Heart left ventricle (tissue), 16 donors: ENCODE measurements at regions not wholly inside any gene's neighbourhood (a gene's known extent, or its start where the extent isn't known, plus 50 kb on each side); places are given as distances from the start of the nearest gene placed in this dataset.
"Not testable (repeated sequence)": the region's sequence is repeated elsewhere in the genome, so short reads cannot be mapped to it uniquely, and the experiment has no call there.

Experiments used
- ATAC-seq, 4 donors: fragments of 200-7000 bp; cut with Tn5 transposase; one replicate each; pipeline ENCODE4 v1.9.1; 2020 to 2022; ENCODE audit warnings: moderate library complexity in 4 of 4, mild to moderate bottlenecking in 3 of 4, moderate number of reproducible peaks in 1 of 4
- DNase-seq, 5 donors: peaks; one replicate each; pipeline ENCODE4 v3.0.0-alpha.2; 2020
- H3K27ac ChIP-seq, 12 donors: fragments of 200-600 bp; sonication (generic) in 4 of 12; one replicate each; pipeline versions ENCODE4 v1.5.0 to v1.8.0; 2016 to 2022; ENCODE audit warnings: mild to moderate bottlenecking in 2 of 12
- H3K27me3 ChIP-seq, 9 donors: fragments of 200-600 bp; sonication (generic) in 2 of 9; one replicate each; pipeline versions ENCODE4 v1.5.1 to v1.8.0; 2016 to 2022; ENCODE audit warnings: mild to moderate bottlenecking in 3 of 9
- H3K36me3 ChIP-seq, 9 donors: fragments of 200-600 bp; sonication (generic) in 2 of 9; one replicate each; pipeline versions ENCODE4 v1.5.0 to v1.8.0; 2018 to 2022; ENCODE audit warnings: mild to moderate bottlenecking in 2 of 9
- H3K4me1 ChIP-seq, 12 donors: fragments of 200-600 bp; sonication (generic) in 4 of 12; one replicate each; pipeline versions ENCODE4 v1.5.0 to v1.8.0; 2016 to 2022; ENCODE audit warnings: mild to moderate bottlenecking in 3 of 12
- H3K4me3 ChIP-seq, 12 donors: fragments of 200-600 bp; sonication (generic) in 4 of 12; one replicate each; pipeline versions ENCODE4 v1.5.0 to v1.8.0; 2017 to 2022; ENCODE audit warnings: mild to moderate bottlenecking in 9 of 12, moderate library complexity in 4 of 12
- H3K9me3 ChIP-seq, 12 donors: fragments of 200-600 bp; sonication (generic) in 4 of 12; one replicate each; pipeline versions ENCODE4 v1.5.0 to v1.8.0; 2016 to 2022; ENCODE audit warnings: mild to moderate bottlenecking in 1 of 12
- CTCF ChIP-seq, 12 donors: fragments of 200-600 bp; sonication (generic) in 4 of 12; IDR thresholded peaks; one replicate each; pipeline versions ENCODE4 v1.5.0 to v1.8.0; 2018 to 2022; ENCODE audit warnings: antibody characterized with exemption in 12 of 12, mild to moderate bottlenecking in 5 of 12
- POLR2A ChIP-seq, 2 donors: fragments of 450-650 bp; IDR thresholded peaks; one replicate each; pipeline ENCODE4 v1.6.1; 2017; ENCODE audit warnings: antibody characterized with exemption in 2 of 2, mild to moderate bottlenecking in 2 of 2, moderate library complexity in 2 of 2
- WGBS, 4 donors: extraction: QIAGEN DNeasy Blood & Tissue Kit in 2 of 4; methylation state at CpG; one replicate each; pipeline versions ENCODE4 v1.1.5 to v1.1.7; 2013 to 2018; 5-methylcytosine and 5-hydroxymethylcytosine counted together
- intact Hi-C, 10 donors: fragments of 100-400 bp; cut with DNase I; formaldehyde crosslinking; loops; one replicate each; pipeline versions ENCODE4 v1.11.1 to v1.14.2; 2022
- donor health status: ischemic (EF 13 %, LVEDD 7.1; RV severe dilation, severe dysfunction).
- donor health status: healthy with polysubstance abuse.
- donor health status: DM: no; HTN: yes; CAD: no.
- donor health status: DM: no; HTN: no; CAD: no.
- donor health status: ischemic (EF 25% LVEDD 6.9; RV normal size, moderate dysfunction).
- donor health status: ischemic (EF 25% LVEDD 5.7; RV mildly dilated, moderate dysfunction).
- donor health status: healthy.
- donor health status: DM: yes; HTN: yes; CAD: no.
- donor health status: ischemic (EF 35%, LVEDD 5.7; RV mildly dilated, moderate dysfunction).
- donor health status: nonischemic (EF 11% LVEDD 7.7; RV severe dilation, severe dysfunction).
- donor health status: DM: yes; HTN: yes; CAD: no.
- donor health status: PGD.
- donor health status: ischemic (EF 29% LVEDD 5.4; RV normal size, mild dysfunction).
- donor health status: nonischemic (EF 23%, LVEDD 6.1; RV moderate dilation, normal function).

- DNase-seq, result no peak
- Histone ChIP-seq H3K27me3 (no peaks in the 10 kb centered on the region), H3K36me3 (no peaks in the 10 kb centered on the region), H3K4me1 (no peaks in the 10 kb centered on the region), H3K4me3 (no peak overlapping the region), H3K9me3 (peaks cover 0 to 36% (median 12%) of the 10 kb centered on the region in 12 donors), H3K27ac (no peak overlapping the region)
- no peak for TF ChIP-seq CTCF (IDR thresholded peaks at IDR 0.05)
- no peak for TF ChIP-seq POLR2A (IDR thresholded peaks at IDR 0.05)
- no peak for ATAC-seq
- intact Hi-C loops, result no loop called here
- WGBS, 4 donors, result 80 to 86% (median 83%) methylated on average over 8 of the region's 8 CpGs
These were observed 213.7 kb downstream of the ZIC5 start for GRCh38 chr13:99757756-99758459.

GRCh38 chr13:99756281-99756680 lies 215.3 kb downstream of the ZIC5 start:
- H3K4me1 ChIP-seq, result peaks cover 0 to 2% (median 0%) of the 10 kb centered on the region in 12 donors
- WGBS, 4 donors, result 88 to 100% (median 93%) methylated on average over 2 of the region's 2 CpGs
- ATAC-seq (no peak), DNase-seq (no peak)
- no peak overlapping the region for H3K27ac ChIP-seq
- no peak for TF ChIP-seq CTCF (IDR thresholded peaks at IDR 0.05)
- no peak for TF ChIP-seq POLR2A (IDR thresholded peaks at IDR 0.05)
- H3K4me3 ChIP-seq, result no peak overlapping the region
- H3K27me3 ChIP-seq, result no peaks in the 10 kb centered on the region
- no peaks in the 10 kb centered on the region for H3K36me3 ChIP-seq
- intact Hi-C loops, result no loop called here
- H3K9me3 ChIP-seq, result peaks cover 0 to 22% (median 12%) of the 10 kb centered on the region in 12 donors

- H3K27ac ChIP-seq, intact Hi-C loops, ATAC-seq: not testable (repeated sequence)
These were observed 216.8 kb downstream of the ZIC5 start for GRCh38 chr13:99754750-99755149.

GRCh38 chr13:99752373-99752772 lies 219.2 kb downstream of the ZIC5 start:
- Histone ChIP-seq H3K4me1 (peaks cover 0 to 2% (median 0%) of the 10 kb centered on the region in 12 donors), H3K9me3 (peaks cover 0 to 6% (median 0%) of the 10 kb centered on the region in 12 donors), H3K4me3 (no peak overlapping the region), H3K27ac (no peak overlapping the region), H3K36me3 (no peaks in the 10 kb centered on the region), H3K27me3 (no peaks in the 10 kb centered on the region)
- WGBS, 4 donors, result 80 to 86% (median 84%) methylated on average over 2 of the region's 2 CpGs
- intact Hi-C loops, result no loop called here
- no peak for ATAC-seq
- TF ChIP-seq POLR2A (IDR thresholded peaks at IDR 0.05) (no peak), CTCF (IDR thresholded peaks at IDR 0.05) (no peak)
- no peak for DNase-seq

More at GRCh38 chr13:99754750-99755149, 216.8 kb downstream of the ZIC5 start:
- not testable (repeated sequence) for H3K36me3 ChIP-seq, DNase-seq, H3K4me1 ChIP-seq, H3K27me3 ChIP-seq, H3K4me3 ChIP-seq
- peaks cover 0 to 10% (median 0%) of the 10 kb centered on the region in 12 donors for H3K9me3 ChIP-seq
- WGBS, 4 donors, result 93 to 97% (median 95%) methylated on average over 18 of the region's 18 CpGs
